Heart right ventricle (tissue), 16 donors: ENCODE measurements at regions not wholly inside any gene's neighbourhood (a gene's known extent, or its start where the extent isn't known, plus 50 kb on each side); places are given as distances from the start of the nearest gene placed in this dataset.
A peak's percentile ranks its signal among the peaks of the same experiment; 100 is the strongest.

ENCODE experiments used
- ATAC-seq, 8 donors: fragments of 200-7000 bp; cut with Tn5 transposase; one replicate each; pipeline ENCODE4 v1.9.1; 2020; ENCODE audit warnings: mild to moderate bottlenecking in 8 of 8, moderate library complexity in 8 of 8, moderate number of reproducible peaks in 1 of 8
- DNase-seq, 2 donors: peaks; one replicate each; pipeline ENCODE4 v3.0.0-alpha.2; 2020
- H3K27ac ChIP-seq, 10 donors: fragments of 200-600 bp; sonication (generic) in 2 of 10; one replicate each; pipeline versions ENCODE4 v1.5.0 to v1.8.0; 2020 to 2022; ENCODE audit warnings: mild to moderate bottlenecking in 3 of 10
- H3K27me3 ChIP-seq, 7 donors: fragments of 200-600 bp; one replicate each; pipeline ENCODE4 v1.8.0; 2021 to 2022; ENCODE audit warnings: mild to moderate bottlenecking in 2 of 7
- H3K36me3 ChIP-seq, 9 donors: fragments of 200-600 bp; sonication (generic) in 1 of 9; one replicate each; pipeline versions ENCODE4 v1.5.0 to v1.8.0; 2020 to 2022; ENCODE audit warnings: mild to moderate bottlenecking in 2 of 9
- H3K4me1 ChIP-seq, 9 donors: fragments of 200-600 bp; sonication (generic) in 1 of 9; one replicate each; pipeline versions ENCODE4 v1.5.0 to v1.8.0; 2020 to 2022; ENCODE audit warnings: mild to moderate bottlenecking in 4 of 9
- H3K4me3 ChIP-seq, 10 donors: fragments of 200-600 bp; sonication (generic) in 2 of 10; one replicate each; pipeline versions ENCODE4 v1.5.0 to v1.8.0; 2020 to 2022; ENCODE audit warnings: mild to moderate bottlenecking in 7 of 10, moderate library complexity in 2 of 10
- H3K9me3 ChIP-seq, 11 donors: fragments of 200-600 bp in 10 of 11; sonication (generic) in 2 of 11; one replicate each; pipeline versions ENCODE4 v1.5.0 to v1.8.0; 2013 to 2022; ENCODE audit warnings: mild to moderate bottlenecking in 2 of 11, control low read depth in 1 of 11, moderate library complexity in 1 of 11
- CTCF ChIP-seq, 9 donors: fragments of 200-600 bp; sonication (generic) in 2 of 9; IDR thresholded peaks; one replicate each; pipeline versions ENCODE4 v1.5.0 to v1.8.0; 2021 to 2022; ENCODE audit warnings: antibody characterized with exemption in 9 of 9, mild to moderate bottlenecking in 5 of 9, moderate library complexity in 1 of 9
- WGBS, 2 donors: extraction: QIAGEN DNeasy Blood & Tissue Kit; methylation state at CpG; one replicate each; pipeline ENCODE4 v1.1.7; 2013; ENCODE audit warnings: inconsistent platforms in 1 of 2; 5-methylcytosine and 5-hydroxymethylcytosine counted together
- intact Hi-C, 10 donors: fragments of 100-400 bp; cut with DNase I; formaldehyde crosslinking; loops; one replicate each; pipeline versions ENCODE4 v1.11.1 to v1.14.2; 2022
- donor health status: Arrhythmogenic right ventricular cardiomyopathy.
- donor health status: ischemic (EF 13 %, LVEDD 7.1; RV severe dilation, severe dysfunction).
- donor health status: healthy with polysubstance abuse.
- donor health status: DM: no; HTN: yes; CAD: no.
- donor health status: DM: no; HTN: no; CAD: no.
- donor health status: ischemic (EF 25% LVEDD 6.9; RV normal size, moderate dysfunction).
- donor health status: ischemic (EF 25% LVEDD 5.7; RV mildly dilated, moderate dysfunction).
- donor health status: healthy.
- donor health status: DM: yes; HTN: yes; CAD: no.
- donor health status: Ischemic cardiomyopathy.
- donor health status: ischemic (EF 35%, LVEDD 5.7; RV mildly dilated, moderate dysfunction).
- donor health status: nonischemic (EF 11% LVEDD 7.7; RV severe dilation, severe dysfunction).
- donor health status: DM: yes; HTN: yes; CAD: no.
- donor health status: PGD.
- donor health status: ischemic (EF 29% LVEDD 5.4; RV normal size, mild dysfunction).
- donor health status: nonischemic (EF 23%, LVEDD 6.1; RV moderate dilation, normal function).

- Histone ChIP-seq H3K4me3 (no peak overlapping the region), H3K27me3 (no peaks in the 10 kb centered on the region), H3K36me3 (no peaks in the 10 kb centered on the region), H3K27ac (peak overlapping the region in 3 of 10 donors; percentile 39 to 72 (median 70)), H3K9me3 (no peaks in the 10 kb centered on the region), H3K4me1 (peaks cover 0 to 48% (median 12%) of the 10 kb centered on the region in 9 donors)
- TF ChIP-seq CTCF (IDR thresholded peaks at IDR 0.05): no peak
- ATAC-seq (no peak), DNase-seq (no peak)
- WGBS, 2 donors: 70 to 71% methylated on average over 7 of the region's 7 CpGs
- intact Hi-C loops: loop anchor here in 6 of 10 donors (1.0 to 5.0 kb wide), 4 partner anchors 95 to 147 kb away; no protein-coding TSS in a partner anchor
Observed at GRCh38 chr1:23639460-23640095, 52.0 kb upstream of the RPL11 start.

GRCh38 chr1:23638786-23639241 is 52.8 kb upstream of the RPL11 start:
- WGBS, 2 donors: 24 to 25% methylated on average over 5 of the region's 5 CpGs
- Histone ChIP-seq H3K4me3 (no peak overlapping the region), H3K36me3 (no peaks in the 10 kb centered on the region), H3K27me3 (no peaks in the 10 kb centered on the region), H3K4me1 (peaks cover 2 to 48% (median 18%) of the 10 kb centered on the region in 9 donors), H3K27ac (peak overlapping the region in 4 of 10 donors; percentile 30 to 72 (median 61)), H3K9me3 (no peaks in the 10 kb centered on the region)
- intact Hi-C loops: loop anchor here in 5 of 10 donors (1.0 to 5.0 kb wide), 3 partner anchors 94 to 142 kb away; no protein-coding TSS in a partner anchor
- peak in 1 of 2 donors; percentile 46 for DNase-seq
- no peak for TF ChIP-seq CTCF (IDR thresholded peaks at IDR 0.05)
- peak in 4 of 8 donors; percentile 8 to 16 (median 14) for ATAC-seq

- no peak for TF ChIP-seq CTCF (IDR thresholded peaks at IDR 0.05)
- DNase-seq (no peak), ATAC-seq (peak in 3 of 8 donors; percentile 7 to 26 (median 20))
Observed at GRCh38 chr1:23638188-23638619, 53.4 kb upstream of the RPL11 start.

GRCh38 chr1:23636009-23636408 is 55.6 kb upstream of the RPL11 start:
- Histone ChIP-seq H3K4me1 (peaks cover 2 to 46% (median 18%) of the 10 kb centered on the region in 9 donors), H3K9me3 (no peaks in the 10 kb centered on the region), H3K27me3 (no peaks in the 10 kb centered on the region), H3K36me3 (no peaks in the 10 kb centered on the region), H3K4me3 (no peak overlapping the region), H3K27ac (peak overlapping the region in 3 of 10 donors; percentile 70 to 94 (median 74))
- no peak for TF ChIP-seq CTCF (IDR thresholded peaks at IDR 0.05)
- ATAC-seq: no peak
- intact Hi-C loops: loop anchor here in 6 of 10 donors (1.0 to 5.0 kb wide), 3 partner anchors 91 to 139 kb away; no protein-coding TSS in a partner anchor
- WGBS, 2 donors: 97% methylated on average over 7 of the region's 7 CpGs
- no peak for DNase-seq

More at GRCh38 chr1:23638188-23638619, 53.4 kb upstream of the RPL11 start:
- intact Hi-C loops: loop anchor here in 4 of 10 donors (1.0 to 5.0 kb wide), 3 partner anchors 93 to 141 kb away; no protein-coding TSS in a partner anchor
- Histone ChIP-seq H3K27ac (peak overlapping the region in 5 of 10 donors; percentile 30 to 72 (median 67)), H3K36me3 (no peaks in the 10 kb centered on the region), H3K27me3 (no peaks in the 10 kb centered on the region), H3K4me3 (no peak overlapping the region), H3K4me1 (peaks cover 2 to 46% (median 18%) of the 10 kb centered on the region in 9 donors), H3K9me3 (no peaks in the 10 kb centered on the region)
- WGBS, 2 donors: 55 to 67% methylated on average over 4 of the region's 4 CpGs
